GM21390 (cell line): ENCODE measurements at regions not wholly inside any gene's neighbourhood (a gene's known extent, or its start where the extent isn't known, plus 50 kb on each side); places are given as distances from the start of the nearest gene placed in this dataset.

Experiments
- ATAC-seq: cut with Tn5 transposase; IDR thresholded peaks from one replicate; pipeline ENCODE4 v1.9.1; 2021; ENCODE audit not compliant: unreplicated experiment

GRCh38 chr4:129645461-129645860 lies 549.5 kb downstream of the C4orf33 start:
- no peak for ATAC-seq

DNA sequence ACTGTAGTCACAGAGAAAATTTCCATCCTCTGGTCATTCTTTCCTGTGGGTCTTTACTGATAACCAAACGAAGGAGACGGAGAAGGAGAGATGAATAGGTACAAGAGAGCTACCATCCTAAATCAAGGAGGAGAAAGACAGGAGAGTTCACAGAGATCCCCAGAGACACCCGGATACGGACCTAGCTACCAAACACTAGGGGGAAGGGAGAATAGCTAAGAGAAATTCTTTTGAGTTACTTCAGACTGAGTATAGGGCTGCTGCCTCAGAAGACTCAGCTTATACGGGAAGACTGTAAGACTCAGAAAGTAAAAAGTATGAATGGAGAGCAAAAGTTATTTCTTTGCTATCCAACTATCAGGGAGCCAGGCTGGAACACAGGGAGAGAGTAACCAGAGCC lies 572.1 kb downstream of the C4orf33 start:
- ATAC-seq, result no peak

DNA sequence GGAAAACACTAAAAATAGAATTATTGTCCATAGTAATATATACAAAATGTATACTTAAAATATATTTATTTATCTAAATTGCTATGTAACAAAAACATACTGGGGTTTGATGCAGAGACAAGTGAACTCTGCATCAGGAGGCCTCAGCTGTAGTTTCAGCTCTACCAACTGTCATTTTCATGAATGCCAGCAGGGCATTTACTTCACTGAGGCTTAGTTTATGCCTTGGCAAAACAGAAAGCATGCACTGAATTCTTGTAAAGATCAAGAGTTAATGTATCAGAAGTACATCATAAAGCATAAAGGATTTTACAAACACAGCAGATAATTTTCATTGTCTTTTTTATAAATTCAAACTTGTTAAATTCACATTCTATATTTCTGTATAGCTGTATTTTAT lies 577.0 kb downstream of the C4orf33 start:
- no peak for ATAC-seq

- ATAC-seq, result no peak
Measured at GRCh38 chr4:129675036-129675435, 579.1 kb downstream of the C4orf33 start.

DNA sequence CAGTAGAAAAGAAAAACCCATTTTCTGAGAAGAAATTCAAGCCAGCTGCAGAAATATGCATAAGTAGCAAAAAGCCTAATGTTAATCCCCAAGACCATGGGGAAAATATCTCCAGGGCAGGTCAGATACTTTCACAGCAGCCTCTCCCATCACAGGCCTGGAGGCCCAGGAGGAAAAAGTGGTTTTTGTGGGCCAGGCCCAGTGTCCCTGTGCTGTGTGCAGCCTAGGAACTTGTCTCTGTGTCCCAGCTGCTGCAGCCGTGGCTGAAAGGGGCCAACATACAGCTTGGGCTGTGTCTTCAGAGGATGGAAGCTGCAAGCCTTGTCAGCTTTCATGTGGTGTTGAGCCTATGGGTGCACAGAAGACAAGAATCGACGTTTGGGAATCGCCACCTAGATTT lies 581.0 kb downstream of the C4orf33 start:
- ATAC-seq, result no peak

- no peak for ATAC-seq
Measured at GRCh38 chr4:129682586-129682985, 586.6 kb downstream of the C4orf33 start.

DNA sequence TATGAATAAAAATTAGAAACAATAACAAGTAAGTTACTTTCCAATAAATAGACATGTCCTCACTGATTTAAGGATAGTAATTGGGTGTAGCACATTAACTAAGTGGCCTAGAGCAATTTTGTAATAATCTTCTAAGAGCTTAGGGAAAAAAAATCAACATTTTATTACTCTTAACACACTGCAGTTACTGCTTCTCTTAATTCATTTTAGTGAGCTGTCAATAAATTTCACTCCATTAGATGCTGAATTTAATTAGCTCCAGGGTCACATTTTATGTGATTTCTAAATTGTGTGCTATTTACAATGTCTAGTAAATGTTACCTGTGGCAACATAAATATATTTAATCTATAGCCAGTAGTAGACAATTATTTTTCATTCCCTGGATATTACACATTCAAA lies 612.0 kb downstream of the C4orf33 start:
- no peak for ATAC-seq

DNA sequence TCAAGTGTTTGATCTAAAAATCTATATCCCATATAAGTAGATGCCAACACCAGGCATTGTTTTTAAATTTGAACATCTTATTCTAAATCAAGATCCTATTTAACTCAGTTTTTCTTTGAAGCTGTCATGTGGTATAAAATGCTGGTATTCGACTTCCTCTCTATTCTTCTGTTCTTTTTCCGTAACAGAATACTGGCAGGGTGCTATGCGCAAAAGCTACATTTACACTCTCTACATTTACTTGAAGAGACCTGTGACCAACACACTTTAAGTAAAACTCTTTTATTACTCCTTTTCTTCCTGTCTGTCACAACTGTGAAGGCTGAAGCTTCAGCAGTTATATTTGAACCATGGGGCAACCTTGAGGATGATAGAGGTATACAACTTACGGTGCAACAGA lies 612.8 kb downstream of the C4orf33 start:
- ATAC-seq, result no peak

DNA sequence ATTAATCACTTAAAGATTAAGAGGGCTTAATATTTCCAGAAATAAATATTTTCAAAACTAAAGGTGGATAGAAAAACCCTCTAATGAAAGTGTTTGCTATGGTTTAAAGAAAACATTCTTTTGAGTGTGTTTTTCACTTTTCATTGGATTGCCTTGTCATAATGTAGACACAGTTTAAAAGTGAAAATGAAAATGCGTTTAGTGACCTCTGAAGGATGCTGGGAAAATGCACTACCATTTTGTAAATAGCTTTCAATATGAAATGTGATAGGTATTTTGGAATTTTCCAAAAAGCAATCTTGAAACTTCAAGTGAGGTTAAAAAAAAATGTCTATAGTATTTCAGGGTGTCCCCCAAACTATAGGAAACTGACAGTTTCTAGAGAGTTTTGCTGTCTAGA lies 642.2 kb downstream of the C4orf33 start:
- no peak for ATAC-seq

- no peak for ATAC-seq
Measured at GRCh38 chr4:129747756-129748155, 651.8 kb downstream of the C4orf33 start.

DNA sequence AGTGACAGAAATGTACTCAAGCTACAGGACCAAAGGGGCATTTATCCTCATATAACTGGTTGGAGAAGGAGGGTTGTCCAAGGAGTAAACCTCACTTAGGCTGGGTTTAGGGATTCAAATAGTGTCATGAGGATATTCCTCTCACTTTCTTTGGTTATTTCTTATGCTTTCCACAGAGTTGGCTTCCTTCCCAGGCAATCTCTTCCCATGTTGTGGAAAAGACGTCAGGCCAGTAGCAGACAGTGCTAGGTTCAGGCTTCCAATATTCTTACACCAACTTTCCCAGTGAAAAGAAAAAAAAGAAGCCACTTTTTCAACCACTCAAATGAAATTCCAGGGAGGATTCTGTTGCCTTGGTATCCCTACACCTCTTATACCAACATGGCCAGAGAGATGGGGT lies 653.0 kb downstream of the C4orf33 start:
- no peak for ATAC-seq

DNA sequence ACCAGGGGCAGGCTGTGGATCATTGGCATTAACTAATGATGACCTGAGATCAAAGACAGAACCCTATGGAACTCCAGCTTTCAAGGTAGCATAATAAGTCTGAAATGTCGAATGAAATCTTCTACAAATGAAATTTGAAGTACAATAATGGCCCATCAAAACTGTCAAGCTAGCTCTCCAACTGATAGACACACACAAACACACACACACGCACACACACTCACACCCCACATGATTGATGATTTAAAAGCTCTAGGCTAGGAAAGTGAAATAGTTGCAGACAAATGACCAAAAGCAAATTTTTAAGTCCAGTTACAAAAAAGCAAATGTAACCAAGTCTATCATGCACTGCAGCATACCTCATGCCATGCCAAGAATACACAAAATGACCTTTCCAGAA lies 655.7 kb downstream of the C4orf33 start:
- ATAC-seq, result no peak

DNA sequence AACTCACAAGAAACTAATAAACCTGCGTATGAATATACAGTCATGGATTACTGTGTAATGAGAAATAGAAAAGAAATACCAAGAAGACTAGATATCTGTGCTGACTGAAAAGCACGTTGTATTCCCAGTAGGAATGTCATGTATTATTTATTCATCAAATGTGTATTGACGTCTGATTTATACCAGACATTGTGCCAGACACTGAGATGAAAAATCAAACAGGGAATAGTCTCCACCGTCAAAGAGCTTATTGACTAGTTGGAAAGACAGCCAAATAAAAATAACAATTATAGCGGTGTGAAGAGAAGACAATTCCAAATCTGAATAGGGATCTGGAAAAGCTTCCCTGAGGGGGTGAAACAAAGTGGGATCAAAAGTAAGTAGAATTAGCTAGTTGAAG lies 687.6 kb downstream of the C4orf33 start:
- no peak for ATAC-seq

DNA sequence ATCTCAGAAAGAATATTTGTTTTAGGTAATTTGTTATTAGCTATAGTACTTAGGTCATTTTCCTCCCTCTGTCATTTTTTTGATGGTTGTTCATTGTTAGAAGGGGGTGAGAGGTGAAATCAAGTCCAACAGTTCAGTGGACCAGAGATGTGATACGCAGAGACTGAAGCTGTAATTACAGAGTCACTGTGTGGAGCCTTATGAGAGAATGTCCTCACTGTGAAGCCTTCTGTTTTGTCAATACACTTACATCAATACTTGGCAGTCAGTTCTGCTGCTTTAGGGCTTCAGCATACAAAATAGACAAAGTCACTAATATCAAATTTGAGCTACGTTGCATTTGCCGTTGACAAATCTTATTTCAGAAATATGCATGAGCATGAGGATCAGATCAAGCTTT lies 692.5 kb downstream of the C4orf33 start:
- ATAC-seq, result no peak

- no peak for ATAC-seq
Measured at GRCh38 chr4:129804461-129804981, 708.6 kb downstream of the C4orf33 start.

DNA sequence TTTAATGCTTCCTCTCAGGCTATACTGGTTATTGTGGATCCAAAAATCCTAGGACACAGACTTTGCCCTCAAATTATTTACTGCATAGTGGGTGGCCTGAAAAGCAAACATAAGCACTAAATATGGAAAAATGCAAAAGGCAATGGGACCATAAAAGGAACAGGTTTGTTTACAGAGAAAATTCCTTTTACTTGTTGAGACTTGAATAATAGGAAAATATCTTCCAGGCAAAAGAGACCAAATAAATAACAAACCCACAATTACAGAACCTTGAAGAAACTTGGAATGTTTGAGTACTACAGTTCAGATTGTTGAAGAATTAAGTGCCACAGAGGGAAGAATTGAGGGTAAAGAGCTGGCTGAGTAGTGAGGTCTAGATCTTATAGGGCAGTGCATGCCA lies 711.0 kb downstream of the C4orf33 start:
- ATAC-seq, result no peak

- ATAC-seq, result no peak
Measured at GRCh38 chr4:129808242-129808641, 712.3 kb downstream of the C4orf33 start.

DNA sequence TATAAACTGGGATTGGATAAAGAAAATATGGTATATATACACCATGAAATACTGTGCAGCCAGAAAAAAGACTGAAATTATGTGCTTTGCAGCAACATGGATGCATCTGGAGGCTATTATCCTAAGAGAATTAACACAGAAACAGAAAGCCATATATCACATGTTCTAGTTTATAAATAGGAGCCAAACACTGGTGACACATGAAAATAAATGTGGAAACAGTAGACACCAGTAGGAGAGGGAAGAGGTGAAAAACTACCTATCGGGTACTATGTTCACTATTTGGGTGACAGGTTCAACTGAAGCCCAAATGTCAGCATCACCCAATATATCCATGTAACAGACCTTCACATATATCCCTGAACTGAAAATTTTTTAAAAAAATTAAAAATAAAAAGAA lies 725.1 kb downstream of the C4orf33 start:
- no peak for ATAC-seq

DNA sequence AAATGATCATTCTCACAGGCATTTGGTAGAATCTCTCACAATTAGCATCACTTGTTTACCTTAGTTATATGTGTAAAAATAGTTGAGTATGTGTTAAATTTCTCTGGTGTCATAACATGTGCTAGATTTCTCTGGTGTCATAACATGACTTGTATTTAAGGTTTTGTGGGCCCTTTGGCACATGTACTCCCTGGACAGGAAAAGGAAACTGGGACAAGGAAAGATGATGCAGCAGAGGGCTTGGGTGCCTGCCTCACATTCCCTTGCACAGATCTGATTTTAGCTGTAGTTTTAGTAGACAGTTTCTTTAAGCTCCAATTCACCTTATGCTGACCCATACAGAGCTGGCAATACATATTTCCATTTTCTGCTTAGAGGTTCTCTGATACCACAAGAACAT lies 726.0 kb downstream of the C4orf33 start:
- ATAC-seq, result no peak

DNA sequence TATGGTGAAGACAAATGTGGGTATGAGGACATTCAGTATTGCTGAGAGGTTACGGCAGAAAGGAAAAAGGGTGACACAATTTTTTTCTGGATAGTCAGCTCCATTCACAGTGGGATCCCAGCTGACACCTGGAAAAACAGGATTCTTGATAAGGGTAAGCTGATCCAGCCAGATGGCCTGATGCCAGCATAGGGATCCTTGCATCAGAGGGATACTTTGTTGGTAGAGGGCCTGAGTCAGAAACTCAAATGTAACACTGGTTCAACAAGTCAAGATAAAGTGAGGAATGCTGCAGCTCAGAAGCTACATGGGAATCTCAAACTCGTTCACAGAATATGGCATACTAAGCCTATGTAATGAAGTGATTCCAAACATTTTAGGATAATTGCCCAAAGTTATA lies 726.7 kb downstream of the C4orf33 start:
- no peak for ATAC-seq

- ATAC-seq, result no peak
Measured at GRCh38 chr4:129823105-129823504, 727.2 kb downstream of the C4orf33 start.

- ATAC-seq, result no peak
Measured at GRCh38 chr4:129829373-129829772, 733.4 kb downstream of the C4orf33 start.

DNA sequence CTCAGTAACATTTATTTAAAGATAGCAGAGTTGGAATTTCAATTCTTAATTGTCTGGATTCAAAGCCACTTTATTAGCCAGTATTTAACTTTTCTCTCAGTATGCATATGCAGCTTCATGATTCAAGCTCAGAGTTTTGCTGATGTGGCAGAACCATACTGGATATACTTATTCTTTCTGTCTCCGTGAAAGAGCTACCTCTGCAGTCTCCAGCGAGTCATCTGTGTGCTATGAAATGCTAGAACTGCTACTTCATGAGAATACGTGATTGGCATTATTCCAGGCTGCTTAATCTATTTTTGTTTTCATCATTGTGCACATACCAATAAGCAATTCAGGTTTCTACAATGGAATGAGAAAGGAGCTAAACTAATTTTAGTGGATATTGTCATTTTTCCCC lies 743.7 kb downstream of the C4orf33 start:
- no peak for ATAC-seq

- no peak for ATAC-seq
Measured at GRCh38 chr4:129842096-129842495, 746.1 kb downstream of the C4orf33 start.
